Left ventricle myocardium inferior (tissue), 1 donor: ENCODE measurements at regions not wholly inside any gene's neighbourhood (a gene's known extent, or its start where the extent isn't known, plus 50 kb on each side); places are given as distances from the start of the nearest gene placed in this dataset.

ENCODE experiments used
- DNase-seq: peaks from one replicate; pipeline ENCODE4 v3.0.0-alpha.2; 2020
- H3K27ac ChIP-seq: fragments of 200-600 bp; replicated peaks from 2 replicates; pipeline ENCODE4 v1.8.0; 2021
- H3K27me3 ChIP-seq: fragments of 200-600 bp; 2 replicates; pipeline ENCODE4 v1.8.0; 2021; ENCODE audit warnings: low read depth
- H3K36me3 ChIP-seq: fragments of 200-600 bp; 2 replicates; pipeline ENCODE4 v1.8.0; 2021
- H3K4me1 ChIP-seq: fragments of 200-600 bp; 2 replicates; pipeline ENCODE4 v1.8.0; 2021
- H3K4me3 ChIP-seq: fragments of 200-600 bp; 2 replicates; pipeline ENCODE4 v1.8.0; 2021; ENCODE audit warnings: mild to moderate bottlenecking, moderate library complexity
- H3K9me3 ChIP-seq: fragments of 200-600 bp; replicated peaks from 2 replicates; pipeline ENCODE4 v1.8.0; 2021
- CTCF ChIP-seq: fragments of 200-600 bp; IDR thresholded peaks from 2 replicates; pipeline ENCODE4 v1.8.0; 2021; ENCODE audit warnings: antibody characterized with exemption, mild to moderate bottlenecking, borderline replicate concordance
- intact Hi-C: fragments of 100-400 bp; cut with micrococcal nuclease; formaldehyde crosslinking; loops from one replicate; pipeline ENCODE4 v1.11.0; 2022
- donor health status: DM: no; HTN: yes; CAD: no; lungs with severe emphysema.

DNA sequence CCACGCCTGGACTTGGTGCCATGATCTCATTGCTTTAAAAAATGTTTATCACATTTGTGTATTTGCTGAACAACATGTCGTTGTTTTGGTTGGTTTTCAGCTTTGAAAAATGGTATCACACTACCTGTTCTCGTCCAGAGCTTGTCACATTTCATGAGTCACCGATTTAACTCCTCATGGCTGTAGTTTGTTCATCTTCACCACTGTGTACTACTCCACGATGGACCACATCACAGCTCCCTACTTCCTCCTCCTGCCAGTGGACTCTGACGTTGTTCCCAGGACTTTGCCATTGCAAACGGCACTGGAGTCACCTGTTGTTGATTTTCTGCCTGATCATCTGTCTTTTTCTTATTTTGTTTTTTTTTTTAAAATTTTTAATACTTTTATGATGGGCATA, 157.7 kb downstream of the ERMARD start:
- DNase-seq: no peak
- Histone ChIP-seq H3K36me3 (no peaks in the 10 kb centered on the region), H3K4me3 (no peak overlapping the region), H3K4me1 (peaks cover 36% of the 10 kb centered on the region), H3K27me3 (peaks cover 6% of the 10 kb centered on the region), H3K9me3 (no peaks in the 10 kb centered on the region), H3K27ac (no peak overlapping the region)
- intact Hi-C loops: no loop called here
- no peak for TF ChIP-seq CTCF

GRCh38 chr6:169908403-169908933, 157.0 kb downstream of the ERMARD start:
- Histone ChIP-seq H3K9me3 (no peaks in the 10 kb centered on the region), H3K27me3 (peaks cover 6% of the 10 kb centered on the region), H3K36me3 (no peaks in the 10 kb centered on the region), H3K4me3 (no peak overlapping the region), H3K27ac (no peak overlapping the region), H3K4me1 (peaks cover 39% of the 10 kb centered on the region)
- intact Hi-C loops: no loop called here
- no peak for TF ChIP-seq CTCF
- DNase-seq: no peak

DNA sequence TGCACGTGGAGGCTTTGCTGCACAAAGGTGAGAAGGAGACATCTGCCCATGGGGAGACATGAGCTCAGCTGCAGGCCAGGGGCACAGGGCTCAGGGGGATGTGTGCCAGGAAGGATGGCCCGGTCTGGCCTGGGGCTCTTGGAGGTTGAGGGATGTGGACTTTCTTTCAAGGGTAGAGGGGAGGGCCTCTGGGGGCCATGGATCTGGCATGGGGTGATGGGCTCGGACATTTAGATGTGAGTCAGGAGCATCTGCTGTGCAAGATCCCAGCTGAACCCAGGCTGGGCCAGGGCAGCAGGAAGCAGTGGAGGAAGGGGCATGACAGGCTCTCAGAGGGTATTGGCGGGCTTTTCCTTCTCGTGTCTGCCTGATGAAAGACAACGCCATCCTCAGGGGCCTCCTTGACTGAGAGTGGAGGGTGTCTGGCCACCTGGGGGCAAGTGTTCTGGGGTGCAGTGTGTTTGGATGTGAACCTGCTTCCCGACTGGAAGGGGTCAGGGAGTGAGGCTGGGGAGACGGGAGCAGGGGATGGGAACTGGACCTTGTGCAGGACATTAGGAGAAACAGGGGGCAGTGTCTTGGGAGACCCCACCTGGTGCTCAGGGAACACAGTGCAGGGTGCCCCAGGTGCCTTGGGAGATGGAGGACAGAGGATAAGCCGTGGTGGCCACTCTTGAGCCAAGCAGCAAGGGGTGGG, 156.1 kb downstream of the ERMARD start:
- no peak for DNase-seq
- Histone ChIP-seq H3K9me3 (no peaks in the 10 kb centered on the region), H3K4me3 (no peak overlapping the region), H3K27me3 (peaks cover 6% of the 10 kb centered on the region), H3K36me3 (no peaks in the 10 kb centered on the region), H3K27ac (no peak overlapping the region), H3K4me1 (peaks cover 39% of the 10 kb centered on the region)
- no peak for TF ChIP-seq CTCF
- intact Hi-C loops: no loop called here

- H3K4me3 ChIP-seq: no peak overlapping the region
- peaks cover 39% of the 10 kb centered on the region for H3K4me1 ChIP-seq
- peak; percentile 25 for DNase-seq
- no peak for TF ChIP-seq CTCF
- H3K9me3 ChIP-seq: no peaks in the 10 kb centered on the region
- no peaks in the 10 kb centered on the region for H3K36me3 ChIP-seq
- intact Hi-C loops: no loop called here
- peak overlapping the region; percentile 59 for H3K27ac ChIP-seq
- H3K27me3 ChIP-seq: peaks cover 6% of the 10 kb centered on the region
These were observed 155.4 kb downstream of the ERMARD start for GRCh38 chr6:169906688-169907418.

DNA sequence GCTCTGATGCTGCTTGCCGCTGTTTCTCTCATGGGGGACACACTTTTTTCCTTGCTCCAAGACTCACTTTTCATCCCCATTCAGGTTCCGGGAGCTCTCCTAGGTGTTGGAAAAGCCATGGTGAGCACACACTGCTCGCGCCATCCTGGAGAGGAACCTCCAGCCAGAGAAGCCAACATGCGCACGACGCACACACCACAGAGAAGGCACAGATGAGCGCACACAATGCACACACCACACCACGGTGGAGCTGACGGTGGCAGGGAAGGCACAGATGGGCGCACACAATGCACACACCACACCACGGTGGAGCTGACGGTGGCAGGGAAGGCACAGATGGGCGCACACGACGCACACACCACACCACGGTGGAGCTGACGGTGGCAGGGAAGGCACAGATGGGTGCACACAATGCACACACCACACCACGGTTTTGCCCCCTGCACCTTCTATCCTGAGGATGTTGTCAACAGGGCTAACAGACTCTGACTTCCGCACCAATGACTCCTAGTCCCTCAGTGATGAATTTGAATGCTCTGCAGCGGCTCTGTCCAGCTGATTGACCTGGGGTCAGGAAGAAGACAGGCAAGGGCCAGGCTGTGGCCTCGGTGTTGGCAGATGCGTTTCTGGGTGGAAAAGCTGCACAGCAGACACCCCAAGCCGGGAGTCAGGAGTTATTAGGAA, 154.7 kb downstream of the ERMARD start:
- Histone ChIP-seq H3K27me3 (peaks cover 6% of the 10 kb centered on the region), H3K27ac (peak overlapping the region; percentile 59), H3K9me3 (no peaks in the 10 kb centered on the region), H3K36me3 (no peaks in the 10 kb centered on the region), H3K4me1 (peaks cover 39% of the 10 kb centered on the region), H3K4me3 (no peak overlapping the region)
- DNase-seq: no peak
- intact Hi-C loops: no loop called here
- TF ChIP-seq CTCF: no peak
